Nephron progenitor cell (in vitro differentiated cells): ENCODE measurements at regions not wholly inside any gene's neighbourhood (a gene's known extent, or its start where the extent isn't known, plus 50 kb on each side); places are given as distances from the start of the nearest gene placed in this dataset.

ENCODE experiments used
- DNase-seq: peaks from one replicate; pipeline ENCODE4 v3.0.0; 2021
- H3K27ac Mint-ChIP-seq: 2 replicates; pipeline ENCODE4 v1.8.0; 2021; ENCODE audit warnings: mild to moderate bottlenecking, moderate library complexity, mixed read lengths
- H3K27me3 Mint-ChIP-seq: 2 replicates; pipeline ENCODE4 v1.8.0; 2021; ENCODE audit warnings: mild to moderate bottlenecking, low read depth, mixed read lengths; ENCODE audit not compliant: poor library complexity
- H3K36me3 Mint-ChIP-seq: 2 replicates; pipeline ENCODE4 v1.8.0; 2021; ENCODE audit warnings: low read depth, mixed read lengths
- H3K4me1 Mint-ChIP-seq: 2 replicates; pipeline ENCODE4 v1.8.0; 2021; ENCODE audit warnings: mixed read lengths
- H3K4me3 Mint-ChIP-seq: 2 replicates; pipeline ENCODE4 v1.8.0; 2021; ENCODE audit warnings: mild to moderate bottlenecking, moderate library complexity, mixed read lengths
- H3K9me3 Mint-ChIP-seq: 2 replicates; pipeline ENCODE4 v1.8.0; 2021; ENCODE audit warnings: mild to moderate bottlenecking, moderate library complexity, mixed read lengths
- TF ChIP-seq, protein P1 (sequence below): fragments of 200-600 bp; sonication (generic); IDR thresholded peaks from 2 replicates; pipeline ENCODE4 v1.5.0; 2021; ENCODE audit warnings: antibody characterized with exemption

DNA sequence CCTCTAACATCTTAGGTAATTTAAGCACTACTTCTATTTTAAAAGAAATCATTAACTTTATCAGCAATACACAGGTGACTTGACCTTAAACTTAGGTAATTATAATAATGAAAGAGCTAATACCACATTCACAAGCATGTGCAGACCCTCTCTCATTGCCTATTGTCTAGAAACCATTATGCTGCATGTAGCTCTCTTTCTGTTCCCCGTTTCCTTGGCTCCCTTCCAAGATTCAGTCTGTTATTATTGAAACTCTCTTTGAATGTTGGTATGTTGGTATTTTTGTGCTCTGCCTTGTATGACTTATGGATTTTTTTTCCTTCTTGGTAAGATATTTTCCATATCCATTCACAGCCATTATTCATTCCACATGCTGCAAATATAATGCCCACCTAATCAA lies 201.2 kb downstream of the CDCA7 start:
- no peak for DNase-seq
- Mint-ChIP-seq H3K9me3 (peaks cover 22% of the 10 kb centered on the region), H3K27ac (no peak overlapping the region), H3K27me3 (peaks cover 9% of the 10 kb centered on the region), H3K36me3 (peaks cover 5% of the 10 kb centered on the region), H3K4me3 (no peak overlapping the region), H3K4me1 (peaks cover 11% of the 10 kb centered on the region)
- TF ChIP-seq, protein P1, sequence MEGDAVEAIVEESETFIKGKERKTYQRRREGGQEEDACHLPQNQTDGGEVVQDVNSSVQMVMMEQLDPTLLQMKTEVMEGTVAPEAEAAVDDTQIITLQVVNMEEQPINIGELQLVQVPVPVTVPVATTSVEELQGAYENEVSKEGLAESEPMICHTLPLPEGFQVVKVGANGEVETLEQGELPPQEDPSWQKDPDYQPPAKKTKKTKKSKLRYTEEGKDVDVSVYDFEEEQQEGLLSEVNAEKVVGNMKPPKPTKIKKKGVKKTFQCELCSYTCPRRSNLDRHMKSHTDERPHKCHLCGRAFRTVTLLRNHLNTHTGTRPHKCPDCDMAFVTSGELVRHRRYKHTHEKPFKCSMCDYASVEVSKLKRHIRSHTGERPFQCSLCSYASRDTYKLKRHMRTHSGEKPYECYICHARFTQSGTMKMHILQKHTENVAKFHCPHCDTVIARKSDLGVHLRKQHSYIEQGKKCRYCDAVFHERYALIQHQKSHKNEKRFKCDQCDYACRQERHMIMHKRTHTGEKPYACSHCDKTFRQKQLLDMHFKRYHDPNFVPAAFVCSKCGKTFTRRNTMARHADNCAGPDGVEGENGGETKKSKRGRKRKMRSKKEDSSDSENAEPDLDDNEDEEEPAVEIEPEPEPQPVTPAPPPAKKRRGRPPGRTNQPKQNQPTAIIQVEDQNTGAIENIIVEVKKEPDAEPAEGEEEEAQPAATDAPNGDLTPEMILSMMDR: no peak

GRCh38 chr2:173556816-173557215 lies 202.1 kb downstream of the CDCA7 start:
- Mint-ChIP-seq H3K36me3 (peaks cover 12% of the 10 kb centered on the region), H3K4me3 (peak overlapping the region; percentile 39), H3K9me3 (peaks cover 24% of the 10 kb centered on the region), H3K27ac (no peak overlapping the region), H3K4me1 (peaks cover 11% of the 10 kb centered on the region), H3K27me3 (peaks cover 9% of the 10 kb centered on the region)
- TF ChIP-seq, protein P1: no peak
- DNase-seq: no peak

DNA sequence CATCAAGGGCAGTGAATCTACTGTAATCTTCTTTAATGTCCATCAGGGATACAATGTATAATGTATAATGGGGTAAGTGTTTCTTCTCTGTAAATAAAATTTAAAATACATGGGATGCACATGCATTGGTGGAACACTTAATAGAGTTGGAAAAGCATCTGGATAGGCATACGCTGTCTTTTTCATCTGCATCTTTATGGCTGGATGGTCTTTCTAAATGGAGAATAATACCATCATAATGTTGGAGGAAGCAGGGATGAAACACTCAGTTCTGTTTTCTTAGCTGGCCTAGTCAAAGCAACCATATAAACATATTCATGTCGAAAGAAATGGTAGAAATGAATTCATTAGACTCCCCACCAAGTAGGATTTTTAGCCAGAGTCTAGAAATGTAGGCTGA lies 202.8 kb downstream of the CDCA7 start:
- peaks cover 30% of the 10 kb centered on the region for H3K9me3 Mint-ChIP-seq
- peaks cover 12% of the 10 kb centered on the region for H3K36me3 Mint-ChIP-seq
- peaks cover 11% of the 10 kb centered on the region for H3K4me1 Mint-ChIP-seq
- DNase-seq: no peak
- no peak overlapping the region for H3K27ac Mint-ChIP-seq
- no peak overlapping the region for H3K4me3 Mint-ChIP-seq
- H3K27me3 Mint-ChIP-seq: peaks cover 9% of the 10 kb centered on the region
- TF ChIP-seq, protein P1: no peak

- H3K27ac Mint-ChIP-seq: no peak overlapping the region
- H3K27me3 Mint-ChIP-seq: no peaks in the 10 kb centered on the region
- no peak overlapping the region for H3K4me3 Mint-ChIP-seq
- H3K36me3 Mint-ChIP-seq: no peaks in the 10 kb centered on the region
- TF ChIP-seq, protein P1: no peak
- peaks cover 24% of the 10 kb centered on the region for H3K4me1 Mint-ChIP-seq
- DNase-seq: no peak
- H3K9me3 Mint-ChIP-seq: peaks cover 15% of the 10 kb centered on the region
Observed at GRCh38 chr2:173567493-173567892, 212.8 kb downstream of the CDCA7 start.

- no peak overlapping the region for H3K27ac Mint-ChIP-seq
- peaks cover 10% of the 10 kb centered on the region for H3K9me3 Mint-ChIP-seq
- TF ChIP-seq, protein P1: peak; percentile 23
- DNase-seq: peak; percentile 30
- peaks cover 24% of the 10 kb centered on the region for H3K4me1 Mint-ChIP-seq
- H3K4me3 Mint-ChIP-seq: no peak overlapping the region
- H3K36me3 Mint-ChIP-seq: no peaks in the 10 kb centered on the region
- H3K27me3 Mint-ChIP-seq: no peaks in the 10 kb centered on the region
Observed at GRCh38 chr2:173568054-173568453, 213.4 kb downstream of the CDCA7 start.

- DNase-seq: peak; percentile 17
- H3K4me3 Mint-ChIP-seq: peak overlapping the region; percentile 72
- peak overlapping the region; percentile 3 for H3K27ac Mint-ChIP-seq
Observed at GRCh38 chr2:173571021-173571821, 216.5 kb downstream of the CDCA7 start.

More at GRCh38 chr2:173571021-173571821, 216.5 kb downstream of the CDCA7 start:
- Mint-ChIP-seq H3K4me1 (peaks cover 24% of the 10 kb centered on the region), H3K36me3 (no peaks in the 10 kb centered on the region), H3K27me3 (no peaks in the 10 kb centered on the region), H3K9me3 (peaks cover 4% of the 10 kb centered on the region)
- TF ChIP-seq, protein P1: peak; percentile 25
